SU-DHL-6 (cell line): ENCODE measurements at regions not wholly inside any gene's neighbourhood (a gene's known extent, or its start where the extent isn't known, plus 50 kb on each side); places are given as distances from the start of the nearest gene placed in this dataset.
"Not testable (repeated sequence)": the region's sequence is repeated elsewhere in the genome, so short reads cannot be mapped to it uniquely, and the experiment has no call there.

Source experiments
- H2AFZ ChIP-seq: fragments of 200-600 bp; sonication (generic); 2 replicates; pipeline ENCODE4 v1.6.1; 2014; ENCODE audit warnings: low read depth, mild to moderate bottlenecking, moderate library complexity, mixed read lengths, antibody characterized with exemption, low read length; ENCODE audit not compliant: severe bottlenecking
- H3F3A ChIP-seq: fragments of 200-600 bp; shearing (Covaris generic); 2 replicates; pipeline ENCODE4 v1.6.0; 2016; ENCODE audit warnings: antibody characterized with exemption, mild to moderate bottlenecking; ENCODE audit not compliant: insufficient read depth
- H3K27ac ChIP-seq: fragments of 200-600 bp; sonication (generic); 2 replicates; pipeline ENCODE4 v1.5.1; 2016; ENCODE audit warnings: low read depth, mild to moderate bottlenecking, low read length, moderate library complexity, mixed read lengths
- H3K27me3 ChIP-seq: fragments of 200-600 bp; sonication (generic), shearing (Covaris generic); 2 replicates; pipeline ENCODE4 v1.6.0; 2014; ENCODE audit warnings: mild to moderate bottlenecking, low read length
- H3K36me3 ChIP-seq: fragments of 200-600 bp; sonication (generic); 2 replicates; pipeline ENCODE4 v1.6.1; 2014; ENCODE audit warnings: mild to moderate bottlenecking, low read length, mixed read lengths
- H3K4me2 ChIP-seq: fragments of 300-600, 200-600 bp; shearing (Covaris generic), sonication (generic); 2 replicates; pipeline ENCODE4 v1.6.0; 2014; ENCODE audit warnings: low read length, low read depth, mild to moderate bottlenecking; ENCODE audit not compliant: poor library complexity, severe bottlenecking
- H3K4me3 ChIP-seq: fragments of 200-600 bp; sonication (generic); 2 replicates; pipeline ENCODE4 v1.5.1; 2014; ENCODE audit warnings: antibody characterized with exemption, low read length, mild to moderate bottlenecking, mixed read lengths; ENCODE audit not compliant: insufficient read depth, poor library complexity, severe bottlenecking
- H3K79me2 ChIP-seq: fragments of 200-600 bp; sonication (generic); 2 replicates; pipeline ENCODE4 v1.6.1; 2014; ENCODE audit warnings: mild to moderate bottlenecking, low read length, moderate library complexity; ENCODE audit not compliant: insufficient read depth
- H3K9ac ChIP-seq: fragments of 200-600 bp; sonication (generic); 2 replicates; pipeline ENCODE4 v1.7.0; 2014; ENCODE audit warnings: mild to moderate bottlenecking, low read length
- H3K9me2 ChIP-seq: fragments of 200-600 bp; sonication (generic); replicated peaks from 2 replicates; pipeline ENCODE4 v1.6.1; 2014; ENCODE audit warnings: low read length; ENCODE audit not compliant: insufficient read depth
- H3K9me3 ChIP-seq: fragments of 200-600 bp; sonication (generic); 2 replicates; pipeline ENCODE4 v1.6.1; 2014; ENCODE audit warnings: low read length, mixed read lengths; ENCODE audit not compliant: insufficient read depth
- H4K20me1 ChIP-seq: fragments of 200-600 bp; sonication (generic); 2 replicates; pipeline ENCODE4 v1.6.1; 2014; ENCODE audit warnings: low read depth, mild to moderate bottlenecking, antibody characterized with exemption, low read length, moderate library complexity, mixed read lengths
- CTCF ChIP-seq: fragments of 200-600 bp; sonication (generic); IDR thresholded peaks from one replicate; pipeline ENCODE4 v1.5.1; 2017; ENCODE audit warnings: antibody characterized with exemption, mild to moderate bottlenecking, low read length, moderate library complexity; ENCODE audit not compliant: insufficient read depth, poor library complexity, severe bottlenecking
- EZH2phosphoT487 ChIP-seq: fragments of 200-600 bp; sonication (generic), shearing (Covaris generic); conservative IDR thresholded peaks from 2 replicates; pipeline ENCODE4 v1.6.1; 2018; ENCODE audit warnings: mild to moderate bottlenecking, antibody characterized with exemption, low read length, moderate library complexity, mixed read lengths

- no peaks in the 10 kb centered on the region for H3K9me3 ChIP-seq
Measured at GRCh38 chr6:144957236-144957937, 672.3 kb downstream of the UTRN start.

GRCh38 chr6:144969154-144969553, 684.0 kb downstream of the UTRN start:
- no peaks in the 10 kb centered on the region for H4K20me1 ChIP-seq
- H2AFZ ChIP-seq, result no peak overlapping the region
- H3K27me3 ChIP-seq, result no peaks in the 10 kb centered on the region
- H3K9me3 ChIP-seq, result no peaks in the 10 kb centered on the region
- no peak overlapping the region for H3K4me2 ChIP-seq
- no peaks in the 10 kb centered on the region for H3F3A ChIP-seq
- H3K36me3 ChIP-seq, result no peaks in the 10 kb centered on the region
- no peaks in the 10 kb centered on the region for H3K9me2 ChIP-seq
- TF ChIP-seq CTCF (no peak), EZH2phosphoT487 (no peak)
- no peak overlapping the region for H3K27ac ChIP-seq
- no peaks in the 10 kb centered on the region for H3K79me2 ChIP-seq
- H3K4me3 ChIP-seq, result no peak overlapping the region
- no peak overlapping the region for H3K9ac ChIP-seq

More at GRCh38 chr6:144957236-144957937, 672.3 kb downstream of the UTRN start:
- Histone ChIP-seq H3K4me2 (no peak overlapping the region), H3K79me2 (no peaks in the 10 kb centered on the region), H3K9ac (no peak overlapping the region), H3K27ac (no peak overlapping the region), H3K4me3 (no peak overlapping the region), H4K20me1 (no peaks in the 10 kb centered on the region), H3F3A (no peaks in the 10 kb centered on the region), H2AFZ (no peak overlapping the region), H3K27me3 (no peaks in the 10 kb centered on the region), H3K9me2 (no peaks in the 10 kb centered on the region), H3K36me3 (no peaks in the 10 kb centered on the region)
- TF ChIP-seq EZH2phosphoT487 (no peak), CTCF (no peak)

GRCh38 chr6:144969602-144970272, 684.6 kb downstream of the UTRN start:
- TF ChIP-seq CTCF (no peak), EZH2phosphoT487 (no peak)

GRCh38 chr6:144977250-144977864, 692.2 kb downstream of the UTRN start:
- not testable (repeated sequence) for H2AFZ ChIP-seq, H3K9me3 ChIP-seq, H3K4me3 ChIP-seq, H3K9me2 ChIP-seq, H3K27ac ChIP-seq, H3K4me2 ChIP-seq, H3K9ac ChIP-seq, H3K79me2 ChIP-seq, H4K20me1 ChIP-seq, H3K27me3 ChIP-seq, H3F3A ChIP-seq, H3K36me3 ChIP-seq

More at GRCh38 chr6:144969602-144970272, 684.6 kb downstream of the UTRN start:
- H3K9ac ChIP-seq, result no peak overlapping the region
- H3K27me3 ChIP-seq, result no peaks in the 10 kb centered on the region
- no peaks in the 10 kb centered on the region for H3K36me3 ChIP-seq
- H3K27ac ChIP-seq, result no peak overlapping the region
- H3K9me3 ChIP-seq, result no peaks in the 10 kb centered on the region
- H3K4me3 ChIP-seq, result no peak overlapping the region
- no peaks in the 10 kb centered on the region for H3K9me2 ChIP-seq
- no peaks in the 10 kb centered on the region for H3F3A ChIP-seq
- H2AFZ ChIP-seq, result no peak overlapping the region
- H4K20me1 ChIP-seq, result no peaks in the 10 kb centered on the region
- H3K4me2 ChIP-seq, result no peak overlapping the region
- H3K79me2 ChIP-seq, result no peaks in the 10 kb centered on the region
